GM21825 (cell line): ENCODE measurements at regions not wholly inside any gene's neighbourhood (a gene's known extent, or its start where the extent isn't known, plus 50 kb on each side); places are given as distances from the start of the nearest gene placed in this dataset.
"Not testable (repeated sequence)": the region's sequence is repeated elsewhere in the genome, so short reads cannot be mapped to it uniquely, and the experiment has no call there.

Experiments used
- ATAC-seq: cut with Tn5 transposase; IDR thresholded peaks from one replicate; pipeline ENCODE4 v1.9.1; 2021; ENCODE audit warnings: mild to moderate bottlenecking, moderate library complexity; ENCODE audit not compliant: unreplicated experiment

- ATAC-seq: no peak
These were observed 80.8 kb upstream of the SLC1A4 start for GRCh38 chr2:64908406-64908805.

- ATAC-seq: no peak
These were observed 78.7 kb upstream of the SLC1A4 start for GRCh38 chr2:64910523-64910922.

GRCh38 chr2:64910972-64911433, 78.2 kb upstream of the SLC1A4 start:
- no peak for ATAC-seq

- ATAC-seq: no peak
These were observed 75.8 kb upstream of the SLC1A4 start for GRCh38 chr2:64913357-64913869.

- no peak for ATAC-seq
These were observed 75.0 kb upstream of the SLC1A4 start for GRCh38 chr2:64914247-64914646.

GRCh38 chr2:64914735-64915509, 74.3 kb upstream of the SLC1A4 start:
- peak; percentile 55 for ATAC-seq

- no peak for ATAC-seq
These were observed 73.7 kb upstream of the SLC1A4 start for GRCh38 chr2:64915510-64915900.

GRCh38 chr2:64918220-64918886, 70.8 kb upstream of the SLC1A4 start:
- ATAC-seq: no peak

- ATAC-seq: no peak
These were observed 69.9 kb upstream of the SLC1A4 start for GRCh38 chr2:64919261-64919660.

GRCh38 chr2:64922482-64923384, 66.5 kb upstream of the SLC1A4 start:
- ATAC-seq: no peak

GRCh38 chr2:64923385-64923710, 65.9 kb upstream of the SLC1A4 start:
- ATAC-seq: no peak

- ATAC-seq: no peak
These were observed 64.8 kb upstream of the SLC1A4 start for GRCh38 chr2:64924170-64924934.

GRCh38 chr2:64925930-64926722, 63.1 kb upstream of the SLC1A4 start:
- ATAC-seq: not testable (repeated sequence)

- no peak for ATAC-seq
These were observed 60.4 kb upstream of the SLC1A4 start for GRCh38 chr2:64928813-64929212.

GRCh38 chr2:64929333-64929732, 59.9 kb upstream of the SLC1A4 start:
- no peak for ATAC-seq

- ATAC-seq: no peak
These were observed 58.9 kb upstream of the SLC1A4 start for GRCh38 chr2:64930258-64930671.

GRCh38 chr2:64931246-64932115, 57.7 kb upstream of the SLC1A4 start:
- no peak for ATAC-seq

GRCh38 chr2:64932116-64932370, 57.2 kb upstream of the SLC1A4 start:
- no peak for ATAC-seq
